DMS114 treated with DMSO at 0.1 percent for 48 hours (cell line): ENCODE measurements at regions not wholly inside any gene's neighbourhood (a gene's known extent, or its start where the extent isn't known, plus 50 kb on each side); places are given as distances from the start of the nearest gene placed in this dataset.

Experiments used
- DNase-seq: peaks from one replicate; lab custom pipeline; 2025; ENCODE audit not compliant: unreplicated experiment; lab: John Stamatoyannopoulos, UW

- DNase-seq: no peak
Observed at GRCh38 chr18:77736842-77737241, 487.2 kb downstream of the GALR1 start.

- DNase-seq: no peak
Observed at GRCh38 chr18:77737405-77737804, 487.8 kb downstream of the GALR1 start.

DNA sequence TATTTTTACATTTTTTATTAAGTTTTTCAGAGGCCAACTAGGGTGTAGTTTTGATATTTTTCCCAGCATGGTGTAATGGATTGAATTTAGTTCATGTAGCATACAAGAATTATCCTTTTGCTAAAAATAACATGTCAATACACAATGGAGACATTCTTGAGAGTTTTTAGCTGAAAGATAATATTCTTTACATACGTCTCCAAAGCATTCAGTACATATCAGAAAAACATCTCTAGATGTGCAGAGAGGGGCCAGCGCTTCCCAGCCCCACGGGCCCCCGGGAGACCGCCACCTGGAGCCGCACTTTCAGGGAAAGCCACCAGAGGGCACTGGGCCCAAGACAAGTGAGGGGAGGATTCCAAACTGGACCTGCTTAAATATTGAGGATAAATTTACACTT, 499.4 kb downstream of the GALR1 start:
- DNase-seq: no peak

DNA sequence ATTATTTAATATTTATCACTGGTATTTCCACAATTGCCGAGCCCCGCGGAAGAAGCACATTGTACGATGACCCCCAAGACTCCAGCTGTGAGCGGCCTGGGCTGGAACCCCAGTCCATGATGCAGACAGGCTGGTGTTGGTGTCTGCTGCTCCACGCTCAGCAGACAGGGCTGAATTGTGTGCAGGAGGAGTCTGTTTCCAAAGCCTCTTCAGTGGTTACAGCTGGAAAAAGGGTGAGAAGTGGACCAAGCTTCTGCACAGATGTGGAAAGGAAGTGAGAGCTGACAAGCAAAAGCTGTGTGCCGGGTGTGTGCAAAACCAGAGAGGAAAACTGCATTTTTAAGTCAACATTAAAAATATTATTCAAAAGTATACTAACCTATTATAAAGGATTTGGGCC, 500.4 kb downstream of the GALR1 start:
- no peak for DNase-seq

- DNase-seq: no peak
Observed at GRCh38 chr18:77754475-77755044, 504.9 kb downstream of the GALR1 start.

- no peak for DNase-seq
Observed at GRCh38 chr18:77755187-77755586, 505.5 kb downstream of the GALR1 start.

- DNase-seq: no peak
Observed at GRCh38 chr18:77761332-77761731, 511.7 kb downstream of the GALR1 start.

GRCh38 chr18:77762014-77762413, 512.4 kb downstream of the GALR1 start:
- no peak for DNase-seq

- DNase-seq: no peak
Observed at GRCh38 chr18:77762642-77763041, 513.0 kb downstream of the GALR1 start.

- no peak for DNase-seq
Observed at GRCh38 chr18:77763530-77764145, 514.0 kb downstream of the GALR1 start.

GRCh38 chr18:77765468-77765867, 515.8 kb downstream of the GALR1 start:
- peak; percentile 42 for DNase-seq

- DNase-seq: no peak
Observed at GRCh38 chr18:77766421-77766820, 516.8 kb downstream of the GALR1 start.

GRCh38 chr18:77772177-77772576, 522.5 kb downstream of the GALR1 start:
- no peak for DNase-seq

DNA sequence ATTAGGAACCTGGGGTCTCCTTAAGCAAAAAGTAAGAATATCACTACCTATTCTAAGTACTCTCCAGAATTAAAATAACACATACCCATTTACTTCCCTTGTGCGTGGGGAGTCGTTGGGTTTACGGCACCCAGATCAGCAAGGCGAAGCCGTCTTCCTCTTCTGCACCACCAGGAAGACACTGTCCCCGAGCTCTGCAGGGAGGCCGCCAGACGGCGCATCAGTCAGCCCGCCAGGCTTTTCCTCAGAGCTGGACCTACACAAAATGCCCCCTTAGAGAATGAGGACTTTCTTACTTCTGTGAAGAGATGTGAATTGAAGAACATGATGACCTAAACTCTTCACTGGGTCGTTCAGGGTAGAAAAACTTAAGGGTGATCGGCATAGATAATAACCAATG, 526.5 kb downstream of the GALR1 start:
- no peak for DNase-seq

DNA sequence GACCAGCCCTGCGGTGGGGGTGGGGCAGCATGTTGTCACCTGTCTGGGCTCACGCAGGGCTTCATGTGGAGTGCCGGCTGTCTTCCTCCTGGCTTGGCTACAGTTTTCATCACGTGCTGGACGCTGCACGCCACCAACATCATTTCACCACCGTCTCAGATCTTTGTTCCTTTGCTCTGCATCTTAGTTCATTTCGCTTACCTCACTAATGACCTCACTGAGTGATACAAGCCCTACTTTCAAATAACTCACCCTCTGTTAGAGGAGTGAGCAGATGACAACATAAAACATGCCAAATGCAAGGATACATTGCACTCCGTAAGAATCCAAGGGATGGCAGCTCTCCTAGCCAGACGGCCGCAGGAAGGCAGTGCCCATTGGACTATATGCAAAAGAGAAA, 527.5 kb downstream of the GALR1 start:
- DNase-seq: no peak

DNA sequence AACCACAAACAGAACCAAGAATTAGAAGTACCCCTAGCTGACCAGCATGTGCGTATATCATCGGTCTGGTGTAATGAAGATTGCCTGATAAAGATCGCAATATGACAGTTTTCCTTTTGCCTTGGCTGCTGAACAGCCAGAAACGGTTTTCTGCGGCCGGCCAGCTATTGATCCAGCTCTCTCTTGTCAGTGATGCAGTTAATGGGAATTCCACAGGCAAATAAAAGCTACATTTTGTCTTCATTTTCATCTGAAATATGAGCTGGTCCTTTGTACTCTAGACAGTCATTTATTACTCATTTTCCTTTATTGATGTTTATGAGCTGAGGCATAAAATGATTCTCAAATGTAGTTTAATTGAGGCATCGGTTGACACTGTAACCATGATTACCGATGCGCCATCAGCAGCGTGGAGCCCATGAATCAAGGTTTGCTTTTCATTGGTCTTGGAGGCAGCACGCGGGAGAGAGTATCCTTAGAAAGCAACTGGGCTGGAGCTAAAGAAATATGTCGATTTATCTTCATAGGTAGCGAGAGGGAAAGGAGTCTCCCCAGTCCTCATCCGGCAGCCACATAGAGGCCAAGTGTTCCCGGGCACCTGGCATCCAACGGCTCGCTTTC, 535.2 kb downstream of the GALR1 start:
- DNase-seq: no peak

- no peak for DNase-seq
Observed at GRCh38 chr18:77785415-77785975, 535.8 kb downstream of the GALR1 start.

- DNase-seq: no peak
Observed at GRCh38 chr18:77803024-77803423, 553.4 kb downstream of the GALR1 start.

DNA sequence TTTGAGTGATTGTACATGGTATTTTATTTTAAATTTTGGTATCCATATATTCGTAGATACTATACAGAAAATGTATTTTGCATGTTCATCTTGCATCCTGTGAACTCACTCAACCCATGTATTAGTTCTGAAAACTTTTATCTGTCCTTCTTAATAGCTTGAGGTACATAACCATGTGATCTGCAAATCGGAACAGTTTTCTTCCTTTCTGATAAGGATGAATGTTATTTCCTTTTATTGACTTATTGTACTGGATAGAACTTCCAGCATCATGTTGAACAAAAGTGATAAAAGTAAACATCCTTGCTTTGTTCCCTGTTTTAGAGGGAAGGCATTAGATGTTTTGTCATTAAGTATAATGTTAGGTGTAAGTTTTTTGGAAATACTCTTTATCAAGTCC, 554.7 kb downstream of the GALR1 start:
- no peak for DNase-seq

GRCh38 chr18:77807650-77808049, 558.0 kb downstream of the GALR1 start:
- DNase-seq: no peak

DNA sequence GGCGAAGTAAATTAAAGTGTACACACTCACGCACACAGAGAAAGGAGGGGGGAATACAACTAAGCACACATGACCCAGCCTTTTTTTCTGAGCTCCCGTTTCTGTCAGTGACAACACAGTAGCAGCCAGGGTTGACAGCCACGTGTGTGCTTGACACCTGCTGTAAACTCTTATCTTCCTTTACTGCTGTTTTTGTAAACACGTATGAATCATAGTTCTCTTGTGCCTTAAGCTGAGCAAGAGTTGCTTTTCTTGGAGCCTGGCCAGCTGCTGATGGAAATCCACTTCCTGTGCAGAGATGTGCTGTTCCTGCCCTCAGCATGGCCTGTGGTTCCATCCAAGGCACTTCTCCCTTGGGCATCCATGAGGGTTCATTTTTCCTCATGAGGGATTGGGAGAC, 561.9 kb downstream of the GALR1 start:
- DNase-seq: no peak

- no peak for DNase-seq
Observed at GRCh38 chr18:77815666-77816338, 566.2 kb downstream of the GALR1 start.
